ENCODE measurements at regions not wholly inside any gene's neighbourhood (a gene's known extent, or its start where the extent isn't known, plus 50 kb on each side); places are given as distances from the start of the nearest gene placed in this dataset.

GRCh38 chr14:85358136-85358785, 171.7 kb upstream of the FLRT2 start:
- TF ChIP-seq POLR2A (IDR thresholded peaks at IDR 0.05) (no peak), CTCF (IDR thresholded peaks at IDR 0.05) (no peak)
